HG03108 (cell line): ENCODE measurements at regions not wholly inside any gene's neighbourhood (a gene's known extent, or its start where the extent isn't known, plus 50 kb on each side); places are given as distances from the start of the nearest gene placed in this dataset.

Experiments
- ATAC-seq: cut with Tn5 transposase; IDR thresholded peaks from one replicate; pipeline ENCODE4 v1.9.1; 2021; ENCODE audit warnings: moderate library complexity; ENCODE audit not compliant: unreplicated experiment

- ATAC-seq, result no peak
These were observed 229.9 kb downstream of the RPS24 start for GRCh38 chr10:78263521-78263988.

- ATAC-seq, result no peak
These were observed 230.7 kb downstream of the RPS24 start for GRCh38 chr10:78264361-78264760.

- ATAC-seq, result no peak
These were observed 233.2 kb downstream of the RPS24 start for GRCh38 chr10:78266741-78267469.

DNA sequence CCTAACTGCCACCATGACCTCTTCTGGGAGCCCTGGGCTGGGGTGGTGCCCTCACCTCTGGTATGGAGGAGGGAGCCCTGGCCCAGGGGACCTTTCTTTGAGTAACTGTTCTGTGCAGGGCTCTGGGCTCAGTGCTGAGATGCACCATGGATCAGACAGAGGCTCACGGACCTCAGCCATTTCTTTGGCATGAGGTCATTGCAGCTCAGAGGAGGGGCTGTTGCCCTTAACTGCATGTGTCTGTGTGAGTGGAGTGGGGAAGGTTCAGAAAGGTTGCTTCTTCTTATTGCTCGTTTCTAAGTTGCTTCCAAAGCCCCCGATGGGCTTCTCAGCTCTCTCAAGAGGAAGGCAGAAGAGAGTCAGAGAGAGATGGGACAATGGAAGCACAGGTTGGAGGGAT is 233.9 kb downstream of the RPS24 start:
- no peak for ATAC-seq

GRCh38 chr10:78269060-78269459 is 235.4 kb downstream of the RPS24 start:
- no peak for ATAC-seq

DNA sequence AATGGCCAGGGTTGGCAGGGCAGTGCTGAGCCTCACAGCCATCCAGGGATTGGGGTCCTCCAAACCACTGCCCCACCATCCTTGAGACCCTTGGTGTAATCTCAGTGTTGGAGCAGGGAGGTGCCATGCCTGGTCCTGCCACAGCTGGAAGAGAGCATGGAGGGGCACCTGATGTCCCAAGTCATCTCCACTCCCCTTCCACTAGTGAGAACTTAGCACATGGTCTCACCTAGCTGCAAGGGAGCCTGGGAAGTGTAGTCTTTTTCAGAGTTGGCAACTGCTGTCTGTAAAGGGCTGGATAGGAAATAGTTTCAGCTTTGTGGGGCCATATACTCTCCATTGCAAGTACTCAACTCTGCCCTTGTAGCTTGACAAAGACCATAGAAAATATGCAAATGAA is 238.7 kb downstream of the RPS24 start:
- no peak for ATAC-seq

- ATAC-seq, result no peak
These were observed 240.8 kb downstream of the RPS24 start for GRCh38 chr10:78274491-78274890.

DNA sequence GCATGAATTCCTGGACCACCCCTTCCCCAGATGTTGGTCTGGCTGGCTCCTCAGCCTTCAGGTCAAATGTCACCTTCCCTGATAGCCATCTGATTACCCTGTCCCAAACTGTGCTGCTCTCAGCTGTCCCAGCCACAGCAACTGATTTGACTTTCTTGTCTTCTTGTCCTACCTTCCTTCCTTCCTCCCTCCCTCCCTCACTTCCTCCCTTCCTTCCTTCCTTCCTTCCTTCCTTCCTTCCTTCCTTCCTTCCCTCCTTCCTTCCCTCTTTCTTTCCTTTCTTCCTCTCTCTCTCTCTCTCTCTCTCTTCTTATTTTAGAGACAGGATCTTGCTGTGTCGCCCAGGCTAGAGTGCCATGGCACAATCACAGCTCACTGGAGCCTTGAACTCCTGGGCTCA is 242.5 kb downstream of the RPS24 start:
- no peak for ATAC-seq

DNA sequence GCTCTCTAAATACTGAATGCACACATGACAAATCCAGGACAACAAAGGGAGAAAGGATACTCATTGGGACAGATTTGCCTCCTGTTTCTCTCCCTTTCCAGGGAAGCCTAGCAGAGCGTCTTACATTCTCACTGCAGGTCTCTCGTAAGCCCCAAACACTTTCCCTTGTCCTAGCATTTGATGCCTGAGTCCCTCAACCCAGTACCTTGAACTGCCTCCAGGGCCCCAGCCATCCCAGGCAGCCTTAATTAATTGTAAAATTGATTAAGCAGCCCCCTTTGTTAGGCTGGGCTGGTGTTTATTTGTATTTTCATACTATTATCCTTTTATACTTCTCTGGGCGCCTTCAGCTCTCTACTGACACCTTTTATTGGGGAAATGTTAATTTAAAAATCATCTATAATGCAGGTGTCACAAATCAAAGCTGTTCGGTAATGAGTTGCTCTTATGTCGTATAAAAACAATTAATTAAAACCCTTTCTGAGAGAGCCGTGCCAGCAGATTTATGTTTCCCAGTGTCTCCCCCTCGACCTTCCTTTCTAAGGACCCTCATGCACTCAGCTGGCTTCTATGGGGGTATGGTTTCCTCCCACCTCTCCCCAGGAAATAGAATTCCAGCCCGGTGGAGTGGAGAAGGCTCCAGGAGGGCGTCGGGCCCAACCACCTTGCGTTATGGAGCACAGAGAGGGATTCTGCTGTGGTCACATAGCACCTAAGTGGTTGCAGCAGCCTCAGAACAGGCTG is 243.8 kb downstream of the RPS24 start:
- no peak for ATAC-seq

- no peak for ATAC-seq
These were observed 244.4 kb downstream of the RPS24 start for GRCh38 chr10:78278058-78278404.

- no peak for ATAC-seq
These were observed 246.1 kb downstream of the RPS24 start for GRCh38 chr10:78279756-78280155.

DNA sequence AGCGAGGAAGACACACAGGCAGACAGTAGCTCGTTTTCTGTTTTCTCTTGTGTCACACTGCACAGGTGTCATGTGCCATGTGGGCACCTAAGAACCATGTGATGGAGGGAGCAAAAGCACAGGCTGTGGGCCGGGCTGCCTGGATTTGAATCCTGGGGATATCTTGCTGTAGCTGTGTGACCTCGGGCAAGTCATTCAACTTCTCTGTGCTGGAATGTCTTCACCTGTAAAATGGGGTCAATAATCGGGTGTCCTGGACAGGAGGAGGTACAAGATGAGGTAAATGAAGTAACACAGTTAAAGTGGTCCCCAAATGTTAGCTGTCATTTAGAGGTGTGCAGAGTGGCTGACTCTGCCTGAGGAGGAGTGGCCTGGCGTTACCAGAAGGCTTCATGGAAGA is 246.9 kb downstream of the RPS24 start:
- ATAC-seq, result no peak

GRCh38 chr10:78281627-78282026 is 248.0 kb downstream of the RPS24 start:
- no peak for ATAC-seq

DNA sequence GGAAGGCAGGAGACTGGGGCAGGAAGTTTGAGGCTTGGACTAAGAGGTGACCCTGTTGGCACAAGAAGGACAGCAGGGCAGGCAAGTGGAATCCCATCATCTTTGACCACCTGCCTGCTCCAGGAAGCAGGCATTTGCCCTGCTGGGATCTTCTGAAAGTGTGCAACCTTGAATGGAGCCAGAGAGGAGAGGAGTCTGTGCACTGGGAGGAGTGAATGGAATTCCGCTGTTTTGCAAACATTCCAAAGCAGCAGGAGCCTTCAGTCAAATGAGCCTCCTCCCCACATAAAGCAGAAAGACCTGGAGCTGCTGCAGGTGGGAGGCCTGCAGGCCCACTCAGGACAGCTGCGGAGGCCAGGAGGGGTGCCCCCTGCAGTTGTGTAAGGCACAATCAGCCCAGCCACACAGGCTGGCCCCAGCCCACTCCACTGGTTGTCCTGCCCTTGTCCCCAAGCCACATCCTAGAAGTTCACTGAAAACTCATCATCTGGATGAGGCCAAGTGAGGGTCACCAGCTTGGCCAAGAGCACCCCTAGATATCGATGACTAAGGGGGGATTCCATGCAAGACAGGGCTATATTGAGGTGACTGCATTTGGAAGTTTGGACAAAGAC is 249.5 kb downstream of the RPS24 start:
- no peak for ATAC-seq

DNA sequence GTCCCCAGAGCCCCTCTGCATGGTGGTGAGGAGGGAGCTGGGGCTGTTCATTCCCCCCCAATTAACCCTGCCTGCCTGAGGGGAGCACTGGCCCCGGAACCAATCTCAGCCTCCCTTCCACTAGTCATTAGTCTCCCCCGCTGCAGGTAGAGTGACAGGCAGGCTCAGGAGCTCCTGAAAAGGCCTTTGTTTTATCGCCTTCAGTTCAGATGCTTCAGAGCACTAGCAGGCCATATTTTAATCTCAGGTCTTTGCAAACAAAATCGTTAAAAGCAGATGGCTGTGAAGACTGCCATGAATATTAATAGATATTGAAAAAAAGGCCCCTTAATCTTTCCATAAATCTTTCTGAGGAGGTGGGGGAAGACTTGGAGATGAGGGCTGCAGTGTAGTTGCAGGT is 250.7 kb downstream of the RPS24 start:
- ATAC-seq, result no peak

DNA sequence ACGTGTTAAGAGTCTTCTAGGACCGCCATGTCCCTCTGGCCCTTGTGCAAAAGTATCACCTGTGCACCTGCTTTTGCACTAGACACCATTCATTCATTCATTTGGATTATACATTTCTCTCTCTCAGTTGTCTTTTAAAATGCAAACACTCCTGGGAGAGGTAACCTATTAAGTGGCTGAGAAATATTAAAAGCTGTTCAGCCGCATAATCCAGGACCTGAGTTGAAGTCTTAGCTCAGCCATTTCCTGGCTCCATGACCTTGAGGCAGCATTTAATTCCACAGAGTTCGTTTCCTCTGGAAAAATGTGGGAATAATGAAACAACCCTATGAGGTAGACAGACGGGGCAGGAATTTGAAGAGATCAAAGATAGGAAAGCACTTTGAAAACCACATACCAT is 251.6 kb downstream of the RPS24 start:
- ATAC-seq, result no peak

DNA sequence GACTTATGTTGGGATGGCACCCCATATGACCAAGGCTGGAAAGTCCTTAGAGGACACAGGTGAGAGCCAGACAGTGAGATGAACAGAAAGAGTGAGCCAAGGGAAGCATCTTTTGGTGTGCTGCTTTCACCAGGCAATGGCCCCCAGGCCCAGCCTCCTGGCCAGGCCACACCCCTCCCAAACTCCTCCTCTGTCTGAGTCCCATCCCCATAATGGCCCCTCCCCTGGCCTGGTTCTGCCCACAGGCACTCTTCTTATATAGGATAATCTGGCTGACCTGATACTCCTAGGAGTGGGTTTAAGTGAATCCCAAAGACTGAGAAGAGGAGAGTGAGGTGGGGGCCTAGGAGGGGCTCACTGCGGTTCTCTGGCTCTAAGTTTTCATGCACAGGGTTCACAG is 252.5 kb downstream of the RPS24 start:
- no peak for ATAC-seq

DNA sequence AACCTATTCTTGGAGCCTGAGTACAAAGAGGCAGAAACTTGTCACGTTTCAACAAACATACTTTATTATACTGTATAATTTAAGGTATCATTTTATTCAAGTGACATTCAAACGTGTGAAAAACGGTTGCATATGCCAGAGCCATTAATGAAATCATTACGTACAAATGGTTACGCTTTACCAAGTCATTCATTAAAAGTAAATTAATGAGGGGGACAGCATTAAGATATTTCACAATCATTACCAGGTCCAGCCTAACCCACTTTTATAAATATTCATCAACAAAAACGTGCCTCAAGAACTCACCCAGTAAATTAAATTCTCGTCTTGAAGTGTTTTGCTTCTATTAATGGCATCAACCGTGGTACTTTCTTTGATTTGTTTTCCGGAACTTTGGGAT is 253.0 kb downstream of the RPS24 start:
- ATAC-seq, result no peak

GRCh38 chr10:78287618-78288017 is 254.0 kb downstream of the RPS24 start:
- no peak for ATAC-seq

- no peak for ATAC-seq
These were observed 255.0 kb downstream of the RPS24 start for GRCh38 chr10:78288663-78289062.

GRCh38 chr10:78290131-78290750 is 256.6 kb downstream of the RPS24 start:
- ATAC-seq, result no peak

- ATAC-seq, result no peak
These were observed 258.1 kb downstream of the RPS24 start for GRCh38 chr10:78291722-78292121.
